ENCODE measurements at regions not wholly inside any gene's neighbourhood (a gene's known extent, or its start where the extent isn't known, plus 50 kb on each side); places are given as distances from the start of the nearest gene placed in this dataset.

DNA sequence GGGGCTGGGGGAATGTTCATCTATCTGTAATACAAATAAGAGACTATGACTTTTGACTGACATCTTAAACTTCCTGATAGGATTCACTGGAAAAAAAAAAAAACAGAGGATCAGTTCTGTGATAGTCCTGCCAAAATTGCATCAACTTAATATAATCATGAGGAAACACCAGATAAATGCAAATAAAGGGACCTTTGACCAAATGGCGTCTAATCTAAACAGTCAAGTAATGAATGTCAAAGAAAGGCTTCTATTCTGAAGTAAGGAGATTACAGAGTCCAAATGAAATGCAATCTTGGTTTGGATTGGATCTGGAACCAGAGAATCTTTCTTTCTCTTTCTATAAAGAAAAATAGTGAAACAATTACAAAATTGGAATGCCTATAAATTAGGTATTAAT, 513.4 kb downstream of the KCNT2 start:
- Histone ChIP-seq H3K36me3 (ENCODE audit: control insufficient read depth in 2 of 2, extremely low read depth in 1 of 2, insufficient read depth in 1 of 2, low read length in 1 of 2) (no peaks in the 10 kb centered on the region), H3K4me1 (ENCODE audit: control insufficient read depth in 1 of 2, extremely low read depth in 1 of 2, insufficient read depth in 2 of 2, low read length in 2 of 2) (no peaks in the 10 kb centered on the region), H3K27ac (ENCODE audit: low read length) (no peak overlapping the region), H3K4me3 (ENCODE audit: control insufficient read depth in 1 of 2, extremely low read depth in 1 of 2, low read length in 1 of 2) (no peak overlapping the region), H3K9me3 (no peaks in the 10 kb centered on the region), H3K27me3 (replicated peaks in 1 of 2; ENCODE audit: control insufficient read depth in 2 of 2, extremely low read depth in 1 of 2, insufficient read depth in 2 of 2, low read length in 1 of 2) (no peaks in the 10 kb centered on the region)
- DNase-seq (no peak), ATAC-seq (replicated peaks in 1 of 4) (no peak)
- Mint-ChIP-seq H3K4me3 (no peak overlapping the region), H3K27ac (no peak overlapping the region), H3K9me3 (peaks cover 0 to 4% (median 3%) of the 10 kb centered on the region in 3 donors), H3K4me1 (no peaks in the 10 kb centered on the region), H3K36me3 (no peaks in the 10 kb centered on the region), H3K27me3 (no peaks in the 10 kb centered on the region)
- CTCF ChIA-PET = no interaction called here
- WGBS (ENCODE audit: insufficient coverage) = no CpG with 5 or more reads among the region's 1 CpG
- POLR2A ChIA-PET = no interaction called here

DNA sequence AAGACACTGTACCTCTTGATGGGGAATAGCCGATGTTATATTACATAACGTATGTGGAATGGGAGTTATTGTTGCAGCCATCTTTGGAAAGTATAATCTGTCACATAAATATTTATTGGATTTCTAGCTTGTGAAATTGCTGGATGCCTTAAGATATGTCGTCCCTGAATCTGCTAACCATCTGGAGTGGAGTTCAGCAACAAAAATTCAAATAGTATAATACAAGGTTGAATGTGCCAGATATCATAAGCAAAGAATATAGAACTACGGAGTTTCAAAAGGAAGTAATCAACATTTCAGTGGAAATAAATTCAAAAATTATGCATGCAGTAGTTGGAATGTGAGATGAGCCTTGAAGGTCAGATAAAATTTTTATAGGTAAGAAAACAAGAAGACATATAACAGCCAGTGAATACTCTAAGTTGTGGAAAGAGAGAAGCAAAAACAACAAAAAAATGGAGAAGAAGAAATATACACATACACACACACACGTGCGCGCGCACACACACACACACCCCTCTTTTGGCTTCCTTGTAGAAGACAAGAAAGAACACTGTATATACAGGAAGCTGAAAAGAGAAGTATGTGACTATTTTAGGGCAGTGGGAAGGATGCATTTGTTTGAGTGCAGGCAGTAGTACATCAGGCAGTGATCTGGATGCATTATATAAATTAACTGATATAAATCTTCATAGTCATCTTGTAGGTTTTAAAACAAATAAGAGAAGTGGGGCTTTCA, 516.7 kb downstream of the KCNT2 start:
- Mint-ChIP-seq H3K27me3 (no peaks in the 10 kb centered on the region), H3K27ac (no peak overlapping the region), H3K4me1 (no peaks in the 10 kb centered on the region), H3K36me3 (no peaks in the 10 kb centered on the region), H3K9me3 (peaks cover 0 to 4% (median 3%) of the 10 kb centered on the region in 3 donors), H3K4me3 (no peak overlapping the region)
- Histone ChIP-seq H3K4me3 (ENCODE audit: control insufficient read depth in 1 of 2, extremely low read depth in 1 of 2, low read length in 1 of 2) (no peak overlapping the region), H3K4me1 (ENCODE audit: control insufficient read depth in 1 of 2, extremely low read depth in 1 of 2, insufficient read depth in 2 of 2, low read length in 2 of 2) (no peaks in the 10 kb centered on the region), H3K9me3 (no peaks in the 10 kb centered on the region), H3K36me3 (ENCODE audit: control insufficient read depth in 2 of 2, extremely low read depth in 1 of 2, insufficient read depth in 1 of 2, low read length in 1 of 2) (no peaks in the 10 kb centered on the region), H3K27ac (ENCODE audit: low read length) (no peak overlapping the region), H3K27me3 (replicated peaks in 1 of 2; ENCODE audit: control insufficient read depth in 2 of 2, extremely low read depth in 1 of 2, insufficient read depth in 2 of 2, low read length in 1 of 2) (no peaks in the 10 kb centered on the region)
- ChIA-PET CTCF (no interaction called here), POLR2A (interaction anchor here in 1 of 2 donors (0.6 kb wide), 1 partner anchor 15 kb away, joined by 3 read pairs; no protein-coding TSS in a partner anchor)
- ATAC-seq (replicated peaks in 1 of 4) (no peak), DNase-seq (no peak)
- no CpG with 5 or more reads among the region's 8 CpGs for WGBS (ENCODE audit: insufficient coverage)

DNA sequence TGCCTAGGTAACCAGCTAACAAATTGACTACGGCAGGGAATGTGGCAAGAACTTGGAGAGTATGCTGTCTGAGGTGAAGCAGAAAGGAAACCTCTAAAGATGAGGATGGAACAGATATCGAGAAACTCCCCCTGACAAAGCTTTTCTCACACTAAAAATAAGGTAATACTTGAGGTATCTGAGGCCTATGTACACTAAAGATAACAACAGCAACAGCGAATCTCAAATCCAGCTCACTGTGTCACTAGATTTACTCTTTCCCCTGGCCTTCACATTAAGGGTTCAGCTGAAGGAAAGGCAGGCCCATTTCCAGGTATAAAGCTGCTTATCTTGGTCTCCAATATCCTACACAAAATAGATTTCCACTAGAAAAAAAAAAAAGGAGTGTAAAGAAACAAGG, 518.0 kb downstream of the KCNT2 start:
- no peaks in the 10 kb centered on the region for H3K27me3 ChIP-seq (replicated peaks in 1 of 2; ENCODE audit: control insufficient read depth in 2 of 2, extremely low read depth in 1 of 2, insufficient read depth in 2 of 2, low read length in 1 of 2)

DNA sequence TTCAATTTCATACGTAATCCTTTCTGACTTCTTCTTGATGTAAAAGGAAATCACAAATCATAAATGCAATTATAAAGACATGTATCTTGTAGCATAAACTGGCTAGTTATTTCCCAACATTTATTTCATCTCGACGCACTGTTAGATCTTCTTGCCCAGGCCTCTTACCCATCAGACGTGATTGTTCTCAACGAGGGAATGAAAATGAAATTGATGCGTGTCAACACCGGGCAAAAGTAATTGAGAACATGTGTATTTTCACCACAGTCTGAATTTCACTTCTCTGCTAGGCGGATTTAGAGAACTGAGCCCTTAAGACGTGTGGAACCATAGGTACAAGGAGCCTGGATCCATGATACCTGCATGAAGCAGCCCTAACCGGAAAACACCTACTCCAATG, 519.7 kb downstream of the KCNT2 start:
- Mint-ChIP-seq H3K9me3 (peaks cover 0 to 4% (median 3%) of the 10 kb centered on the region in 3 donors), H3K4me3 (no peak overlapping the region), H3K4me1 (no peaks in the 10 kb centered on the region), H3K27me3 (no peaks in the 10 kb centered on the region), H3K36me3 (no peaks in the 10 kb centered on the region), H3K27ac (no peak overlapping the region)
- H3K4me1 ChIP-seq (ENCODE audit: control insufficient read depth in 1 of 2, extremely low read depth in 1 of 2, insufficient read depth in 2 of 2, low read length in 2 of 2) = no peaks in the 10 kb centered on the region
- no peaks in the 10 kb centered on the region for H3K36me3 ChIP-seq (ENCODE audit: control insufficient read depth in 2 of 2, extremely low read depth in 1 of 2, insufficient read depth in 1 of 2, low read length in 1 of 2)
- H3K4me3 ChIP-seq (ENCODE audit: control insufficient read depth in 1 of 2, extremely low read depth in 1 of 2, low read length in 1 of 2) = no peak overlapping the region
- no peak for DNase-seq
- H3K27me3 ChIP-seq (replicated peaks in 1 of 2; ENCODE audit: control insufficient read depth in 2 of 2, extremely low read depth in 1 of 2, insufficient read depth in 2 of 2, low read length in 1 of 2) = no peaks in the 10 kb centered on the region
- no peak overlapping the region for H3K27ac ChIP-seq (ENCODE audit: low read length)
- ATAC-seq (replicated peaks in 1 of 4) = no peak
- H3K9me3 ChIP-seq = no peaks in the 10 kb centered on the region
- WGBS (ENCODE audit: insufficient coverage) = 69% methylated on average over 5 of the region's 10 CpGs
- CTCF ChIA-PET = no interaction called here
- POLR2A ChIA-PET = no interaction called here

More for the DNA sequence above, 518.0 kb downstream of the KCNT2 start:
- 100% methylated on average over 1 of the region's 3 CpGs for WGBS (ENCODE audit: insufficient coverage)
- ATAC-seq (replicated peaks in 1 of 4) (no peak), DNase-seq (no peak)
- no peaks in the 10 kb centered on the region for H3K4me1 Mint-ChIP-seq
- POLR2A ChIA-PET = no interaction called here
- no peak overlapping the region for H3K27ac ChIP-seq (ENCODE audit: low read length)
- H3K36me3 Mint-ChIP-seq = no peaks in the 10 kb centered on the region
- no peaks in the 10 kb centered on the region for H3K36me3 ChIP-seq (ENCODE audit: control insufficient read depth in 2 of 2, extremely low read depth in 1 of 2, insufficient read depth in 1 of 2, low read length in 1 of 2)
- H3K27ac Mint-ChIP-seq = no peak overlapping the region
- no peaks in the 10 kb centered on the region for H3K9me3 ChIP-seq
- no peaks in the 10 kb centered on the region for H3K4me1 ChIP-seq (ENCODE audit: control insufficient read depth in 1 of 2, extremely low read depth in 1 of 2, insufficient read depth in 2 of 2, low read length in 2 of 2)
- H3K27me3 Mint-ChIP-seq = no peaks in the 10 kb centered on the region
- CTCF ChIA-PET = interaction anchor here in 1 of 2 donors (0.6 kb wide), 1 partner anchor 493 kb away, joined by 3 read pairs; no protein-coding TSS in a partner anchor
- H3K4me3 ChIP-seq (ENCODE audit: control insufficient read depth in 1 of 2, extremely low read depth in 1 of 2, low read length in 1 of 2) = no peak overlapping the region
- peaks cover 0 to 4% (median 3%) of the 10 kb centered on the region in 3 donors for H3K9me3 Mint-ChIP-seq
- H3K4me3 Mint-ChIP-seq = no peak overlapping the region

DNA sequence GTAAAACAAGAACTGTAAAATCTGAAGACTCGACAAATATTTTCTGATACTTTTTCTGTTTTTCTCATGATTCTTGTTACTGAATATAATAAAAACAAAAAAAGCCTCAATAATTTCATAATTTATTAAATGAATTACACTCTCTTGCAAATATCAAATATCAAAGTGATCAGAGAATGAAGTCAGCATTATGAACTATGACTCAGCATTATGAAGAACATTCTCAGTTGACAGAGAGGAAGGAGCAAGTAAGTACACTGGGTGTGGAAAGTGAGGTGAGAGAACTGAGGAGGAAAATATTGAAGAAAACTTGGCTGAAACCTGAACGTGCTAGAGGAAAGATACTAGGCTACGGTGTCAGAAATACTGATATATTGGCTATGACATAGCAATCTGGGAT, 529.5 kb downstream of the KCNT2 start:
- Histone ChIP-seq H3K4me3 (ENCODE audit: control insufficient read depth in 1 of 2, extremely low read depth in 1 of 2, low read length in 1 of 2) (no peak overlapping the region), H3K9me3 (no peaks in the 10 kb centered on the region), H3K4me1 (ENCODE audit: control insufficient read depth in 1 of 2, extremely low read depth in 1 of 2, insufficient read depth in 2 of 2, low read length in 2 of 2) (no peaks in the 10 kb centered on the region), H3K27me3 (replicated peaks in 1 of 2; ENCODE audit: control insufficient read depth in 2 of 2, extremely low read depth in 1 of 2, insufficient read depth in 2 of 2, low read length in 1 of 2) (no peaks in the 10 kb centered on the region), H3K27ac (ENCODE audit: low read length) (no peak overlapping the region), H3K36me3 (ENCODE audit: control insufficient read depth in 2 of 2, extremely low read depth in 1 of 2, insufficient read depth in 1 of 2, low read length in 1 of 2) (no peaks in the 10 kb centered on the region)
- no peak overlapping the region for H3K27ac Mint-ChIP-seq
- H3K36me3 Mint-ChIP-seq = no peaks in the 10 kb centered on the region
- CTCF ChIA-PET = no interaction called here
- peaks cover 0 to 11% (median 4%) of the 10 kb centered on the region in 3 donors for H3K9me3 Mint-ChIP-seq
- DNase-seq (no peak), ATAC-seq (replicated peaks in 1 of 4) (no peak)
- H3K4me1 Mint-ChIP-seq = no peaks in the 10 kb centered on the region
- no peaks in the 10 kb centered on the region for H3K27me3 Mint-ChIP-seq
- POLR2A ChIA-PET = no interaction called here
- no peak overlapping the region for H3K4me3 Mint-ChIP-seq
- WGBS (ENCODE audit: insufficient coverage) = no CpG with 5 or more reads among the region's 3 CpGs

DNA sequence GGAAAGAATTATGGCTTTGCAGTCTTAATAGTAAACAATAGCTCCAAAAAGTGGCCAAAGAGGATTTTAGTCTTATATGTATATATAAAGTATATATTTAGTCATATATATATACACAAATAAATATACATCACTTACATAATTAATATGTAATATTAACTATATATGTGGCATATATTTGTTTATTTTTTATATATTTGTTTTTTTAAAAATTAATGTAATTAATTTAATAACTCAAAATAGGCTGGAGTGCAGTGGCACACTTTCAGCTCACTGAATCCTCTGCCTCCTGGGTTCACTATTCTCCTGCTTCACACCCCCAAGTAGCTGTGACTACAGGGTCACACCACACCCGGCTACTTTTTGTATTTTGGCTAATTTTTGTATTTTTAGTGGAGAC, 532.6 kb downstream of the KCNT2 start:
- ChIA-PET POLR2A (no interaction called here), CTCF (no interaction called here)
- Histone ChIP-seq H3K4me1 (ENCODE audit: control insufficient read depth in 1 of 2, extremely low read depth in 1 of 2, insufficient read depth in 2 of 2, low read length in 2 of 2) (no peaks in the 10 kb centered on the region), H3K36me3 (ENCODE audit: control insufficient read depth in 2 of 2, extremely low read depth in 1 of 2, insufficient read depth in 1 of 2, low read length in 1 of 2) (no peaks in the 10 kb centered on the region), H3K27me3 (replicated peaks in 1 of 2; ENCODE audit: control insufficient read depth in 2 of 2, extremely low read depth in 1 of 2, insufficient read depth in 2 of 2, low read length in 1 of 2) (no peaks in the 10 kb centered on the region), H3K27ac (ENCODE audit: low read length) (no peak overlapping the region), H3K4me3 (ENCODE audit: control insufficient read depth in 1 of 2, extremely low read depth in 1 of 2, low read length in 1 of 2) (no peak overlapping the region), H3K9me3 (no peaks in the 10 kb centered on the region)
- H3K4me1 Mint-ChIP-seq = no peaks in the 10 kb centered on the region
- no peaks in the 10 kb centered on the region for H3K9me3 Mint-ChIP-seq
- no CpG with 5 or more reads among the region's 1 CpG for WGBS (ENCODE audit: insufficient coverage)
- H3K27ac Mint-ChIP-seq = no peak overlapping the region
- H3K36me3 Mint-ChIP-seq = no peaks in the 10 kb centered on the region
- H3K27me3 Mint-ChIP-seq = no peaks in the 10 kb centered on the region
- ATAC-seq (replicated peaks in 1 of 4) = no peak
- no peak for DNase-seq
- no peak overlapping the region for H3K4me3 Mint-ChIP-seq

DNA sequence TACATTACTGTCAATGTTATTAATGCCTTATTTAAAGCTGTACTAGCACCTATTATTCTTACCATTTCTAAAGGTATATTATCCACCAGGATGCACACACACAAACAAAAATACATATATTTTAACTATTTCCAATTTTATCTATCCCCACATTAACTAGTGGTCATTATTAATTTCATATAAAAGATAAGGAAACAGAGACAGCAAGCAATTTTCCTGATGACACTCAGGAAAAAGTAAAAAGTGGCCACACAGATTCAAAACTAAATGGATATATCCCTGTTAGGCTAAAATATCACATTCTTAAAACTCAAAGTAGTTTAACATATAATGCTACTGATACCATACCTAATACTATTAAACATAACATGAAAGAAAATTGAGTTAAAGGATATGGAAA, 534.1 kb downstream of the KCNT2 start:
- H3K9me3 Mint-ChIP-seq = peaks cover 0 to 5% (median 0%) of the 10 kb centered on the region in 3 donors
- no peaks in the 10 kb centered on the region for H3K4me1 ChIP-seq (ENCODE audit: control insufficient read depth in 1 of 2, extremely low read depth in 1 of 2, insufficient read depth in 2 of 2, low read length in 2 of 2)
- POLR2A ChIA-PET = no interaction called here

More for the DNA sequence above, 534.1 kb downstream of the KCNT2 start:
- H3K4me1 Mint-ChIP-seq = no peaks in the 10 kb centered on the region
- H3K27me3 Mint-ChIP-seq = no peaks in the 10 kb centered on the region
- H3K4me3 Mint-ChIP-seq = no peak overlapping the region
- no peak for DNase-seq
- Histone ChIP-seq H3K9me3 (no peaks in the 10 kb centered on the region), H3K4me3 (ENCODE audit: control insufficient read depth in 1 of 2, extremely low read depth in 1 of 2, low read length in 1 of 2) (no peak overlapping the region), H3K27ac (ENCODE audit: low read length) (no peak overlapping the region), H3K36me3 (ENCODE audit: control insufficient read depth in 2 of 2, extremely low read depth in 1 of 2, insufficient read depth in 1 of 2, low read length in 1 of 2) (no peaks in the 10 kb centered on the region), H3K27me3 (replicated peaks in 1 of 2; ENCODE audit: control insufficient read depth in 2 of 2, extremely low read depth in 1 of 2, insufficient read depth in 2 of 2, low read length in 1 of 2) (no peaks in the 10 kb centered on the region)
- no peaks in the 10 kb centered on the region for H3K36me3 Mint-ChIP-seq
- CTCF ChIA-PET = no interaction called here
- no peak for ATAC-seq (replicated peaks in 1 of 4)
- no peak overlapping the region for H3K27ac Mint-ChIP-seq

Measured in T-cell (primary cell).